Colonic mucosa (tissue), 4 donors: ENCODE measurements at regions not wholly inside any gene's neighbourhood (a gene's known extent, or its start where the extent isn't known, plus 50 kb on each side); places are given as distances from the start of the nearest gene placed in this dataset.
"Not testable (repeated sequence)": the region's sequence is repeated elsewhere in the genome, so short reads cannot be mapped to it uniquely, and the experiment has no call there.

Source experiments
- DNase-seq: peaks from one replicate; pipeline ENCODE4 v3.0.0-alpha.2; 2020
- H3K27ac ChIP-seq: fragments of 200-600 bp; one replicate; pipeline ENCODE4 v1.8.0; 2021
- H3K27me3 ChIP-seq: fragments of 200-600 bp; one replicate; pipeline ENCODE4 v1.8.0; 2021
- H3K36me3 ChIP-seq: fragments of 200-600 bp; one replicate; pipeline ENCODE4 v1.8.0; 2021
- H3K4me1 ChIP-seq: fragments of 200-600 bp; one replicate; pipeline ENCODE4 v1.8.0; 2021; ENCODE audit warnings: mild to moderate bottlenecking
- H3K4me3 ChIP-seq: fragments of 200-600 bp; one replicate; pipeline ENCODE4 v1.8.0; 2021
- H3K9ac ChIP-seq, 2 donors: one replicate each; pipeline ENCODE4 v1.7.0; 2013; ENCODE audit warnings: control low read depth in 2 of 2, low read depth in 2 of 2, low read length in 2 of 2
- H3K9me3 ChIP-seq: fragments of 200-600 bp; one replicate; pipeline ENCODE4 v1.8.0; 2021
- CTCF ChIP-seq: fragments of 200-600 bp; IDR thresholded peaks from one replicate; pipeline ENCODE4 v1.8.0; 2022; ENCODE audit warnings: antibody characterized with exemption, mild to moderate bottlenecking
- intact Hi-C: fragments of 100-400 bp; cut with DNase I; formaldehyde crosslinking; loops from one replicate; pipeline ENCODE4 v1.14.1; 2022
- donor health status: healthy.
- donor health status: DM: no; HTN: no; CAD: no.
- donor health status: DM: no; HTN: no; CAD: no.

GRCh38 chr16:88141580-88141979, 190.3 kb downstream of the BANP start:
- TF ChIP-seq CTCF, result no peak
- DNase-seq, result no peak
- Histone ChIP-seq H3K9me3 (no peaks in the 10 kb centered on the region), H3K4me1 (no peaks in the 10 kb centered on the region), H3K36me3 (no peaks in the 10 kb centered on the region), H3K27me3 (no peaks in the 10 kb centered on the region), H3K27ac (no peak overlapping the region), H3K9ac (no peak overlapping the region), H3K4me3 (no peak overlapping the region)
- intact Hi-C loops, result no loop called here

- H3K9ac ChIP-seq, DNase-seq, H3K4me3 ChIP-seq, H3K27me3 ChIP-seq, H3K4me1 ChIP-seq, intact Hi-C loops, H3K9me3 ChIP-seq, H3K27ac ChIP-seq, H3K36me3 ChIP-seq: not testable (repeated sequence)
These were observed 191.1 kb downstream of the BANP start for GRCh38 chr16:88142056-88142935.

- intact Hi-C loops, H3K27me3 ChIP-seq, H3K9me3 ChIP-seq, H3K4me1 ChIP-seq, H3K27ac ChIP-seq, H3K9ac ChIP-seq, H3K4me3 ChIP-seq, DNase-seq, H3K36me3 ChIP-seq: not testable (repeated sequence)
These were observed 192.1 kb downstream of the BANP start for GRCh38 chr16:88143122-88144027.

- Histone ChIP-seq H3K9ac (no peak overlapping the region), H3K27ac (no peak overlapping the region), H3K4me3 (no peak overlapping the region), H3K4me1 (no peaks in the 10 kb centered on the region), H3K36me3 (no peaks in the 10 kb centered on the region), H3K27me3 (no peaks in the 10 kb centered on the region), H3K9me3 (no peaks in the 10 kb centered on the region)
- intact Hi-C loops, result no loop called here
- no peak for DNase-seq
- no peak for TF ChIP-seq CTCF
These were observed 192.8 kb downstream of the BANP start for GRCh38 chr16:88144028-88144511.

GRCh38 chr16:88145376-88145775, 194.1 kb downstream of the BANP start:
- H3K9ac ChIP-seq, H3K9me3 ChIP-seq, H3K4me1 ChIP-seq, DNase-seq, H3K27me3 ChIP-seq, H3K27ac ChIP-seq, intact Hi-C loops, H3K4me3 ChIP-seq, H3K36me3 ChIP-seq: not testable (repeated sequence)

GRCh38 chr16:88145824-88146405, 194.7 kb downstream of the BANP start:
- DNase-seq, H3K4me1 ChIP-seq, H3K27me3 ChIP-seq, H3K9me3 ChIP-seq, H3K4me3 ChIP-seq, H3K9ac ChIP-seq, intact Hi-C loops, H3K27ac ChIP-seq, H3K36me3 ChIP-seq: not testable (repeated sequence)

- H3K27me3 ChIP-seq, H3K9ac ChIP-seq, H3K4me3 ChIP-seq, intact Hi-C loops, H3K27ac ChIP-seq, H3K36me3 ChIP-seq, H3K4me1 ChIP-seq, H3K9me3 ChIP-seq, DNase-seq: not testable (repeated sequence)
These were observed 196.8 kb downstream of the BANP start for GRCh38 chr16:88148078-88148477.

- DNase-seq, H3K4me3 ChIP-seq, H3K27me3 ChIP-seq, intact Hi-C loops, H3K36me3 ChIP-seq, H3K9ac ChIP-seq, H3K4me1 ChIP-seq, H3K9me3 ChIP-seq, H3K27ac ChIP-seq: not testable (repeated sequence)
These were observed 197.4 kb downstream of the BANP start for GRCh38 chr16:88148682-88149081.

GRCh38 chr16:88149158-88149603, 197.9 kb downstream of the BANP start:
- intact Hi-C loops, DNase-seq: not testable (repeated sequence)

GRCh38 chr16:88149663-88150062, 198.4 kb downstream of the BANP start:
- H3K27me3 ChIP-seq, DNase-seq, H3K27ac ChIP-seq, H3K9me3 ChIP-seq, intact Hi-C loops, H3K4me1 ChIP-seq, H3K4me3 ChIP-seq, H3K9ac ChIP-seq, H3K36me3 ChIP-seq: not testable (repeated sequence)

More at GRCh38 chr16:88149158-88149603, 197.9 kb downstream of the BANP start:
- H3K9ac ChIP-seq, H3K27me3 ChIP-seq, H3K27ac ChIP-seq, H3K4me3 ChIP-seq, H3K36me3 ChIP-seq, H3K4me1 ChIP-seq, H3K9me3 ChIP-seq: not testable (repeated sequence)
